ENCODE measurements at regions not wholly inside any gene's neighbourhood (a gene's known extent, or its start where the extent isn't known, plus 50 kb on each side); places are given as distances from the start of the nearest gene placed in this dataset.
"Not testable (repeated sequence)": the region's sequence is repeated elsewhere in the genome, so short reads cannot be mapped to it uniquely, and the experiment has no call there.

DNA sequence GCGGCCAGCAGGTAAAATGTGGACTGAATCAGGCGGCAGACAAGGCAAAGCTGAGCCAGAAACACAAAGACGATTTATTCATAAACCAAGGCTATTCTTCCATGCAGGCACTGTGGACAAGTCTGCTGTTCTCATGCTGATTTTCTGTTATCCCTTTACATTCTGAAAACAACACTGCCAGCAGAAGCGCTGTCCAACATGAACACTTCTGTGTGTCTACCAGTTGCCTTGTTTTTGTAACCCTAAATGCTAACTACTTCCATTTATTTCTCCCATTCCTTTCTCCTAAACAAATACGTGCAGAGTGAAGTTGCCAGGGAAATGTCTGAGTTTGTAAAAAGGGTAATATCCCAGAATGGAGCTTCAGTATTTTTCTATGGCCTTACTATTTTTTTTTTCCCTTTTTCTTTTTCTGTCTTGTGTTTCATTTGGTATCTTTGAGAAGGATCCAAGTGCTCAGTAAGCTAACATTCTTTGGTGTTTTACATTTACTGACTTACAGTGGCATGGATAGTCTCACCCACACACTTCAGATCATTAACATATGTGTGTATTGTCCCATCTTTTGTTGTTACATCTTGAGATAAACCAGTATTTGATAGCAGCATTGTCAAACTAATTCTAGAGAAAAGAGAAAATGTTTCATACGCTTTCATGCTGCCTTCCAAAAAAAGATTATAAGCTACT lies 1308.9 kb upstream of the MAP3K7 start:
- no peak for DNase-seq (ENCODE audit: low read depth)
- no peak overlapping the region for H3K4me3 ChIP-seq (ENCODE audit: low read depth, low read length)
- TF ChIP-seq, protein P1, sequence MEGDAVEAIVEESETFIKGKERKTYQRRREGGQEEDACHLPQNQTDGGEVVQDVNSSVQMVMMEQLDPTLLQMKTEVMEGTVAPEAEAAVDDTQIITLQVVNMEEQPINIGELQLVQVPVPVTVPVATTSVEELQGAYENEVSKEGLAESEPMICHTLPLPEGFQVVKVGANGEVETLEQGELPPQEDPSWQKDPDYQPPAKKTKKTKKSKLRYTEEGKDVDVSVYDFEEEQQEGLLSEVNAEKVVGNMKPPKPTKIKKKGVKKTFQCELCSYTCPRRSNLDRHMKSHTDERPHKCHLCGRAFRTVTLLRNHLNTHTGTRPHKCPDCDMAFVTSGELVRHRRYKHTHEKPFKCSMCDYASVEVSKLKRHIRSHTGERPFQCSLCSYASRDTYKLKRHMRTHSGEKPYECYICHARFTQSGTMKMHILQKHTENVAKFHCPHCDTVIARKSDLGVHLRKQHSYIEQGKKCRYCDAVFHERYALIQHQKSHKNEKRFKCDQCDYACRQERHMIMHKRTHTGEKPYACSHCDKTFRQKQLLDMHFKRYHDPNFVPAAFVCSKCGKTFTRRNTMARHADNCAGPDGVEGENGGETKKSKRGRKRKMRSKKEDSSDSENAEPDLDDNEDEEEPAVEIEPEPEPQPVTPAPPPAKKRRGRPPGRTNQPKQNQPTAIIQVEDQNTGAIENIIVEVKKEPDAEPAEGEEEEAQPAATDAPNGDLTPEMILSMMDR (conservative IDR thresholded peaks at IDR 0.05; ENCODE audit: low read depth, low read length): no peak

DNA sequence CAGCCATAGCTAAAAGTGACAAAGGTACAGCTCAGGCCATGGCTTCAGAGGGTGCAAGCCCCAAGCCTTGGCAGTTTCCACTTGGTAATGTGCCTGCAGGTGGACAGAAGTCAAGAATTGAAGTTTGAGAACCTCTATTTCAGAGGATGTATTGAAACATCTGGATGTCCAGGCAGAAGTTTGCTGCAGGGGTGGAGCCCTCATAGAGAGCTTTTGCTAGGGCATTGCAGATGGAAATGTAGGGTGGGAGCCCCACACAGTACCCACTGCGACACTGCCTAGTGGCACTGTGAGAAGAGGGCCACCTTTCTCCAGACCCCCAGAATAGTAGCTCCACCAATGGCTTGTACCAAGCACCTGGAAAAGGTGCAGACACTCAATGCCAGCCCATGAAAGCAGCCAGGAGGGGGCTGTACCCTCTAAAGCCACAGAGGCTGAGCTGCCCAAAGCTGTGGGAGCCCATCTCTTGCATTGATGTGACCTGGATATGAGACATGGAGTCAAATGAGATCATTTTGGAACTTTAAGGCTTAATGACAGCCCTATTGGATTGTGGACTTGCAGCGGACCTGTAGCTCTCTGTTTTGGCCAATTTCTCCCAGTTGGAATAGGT lies 1299.4 kb upstream of the MAP3K7 start:
- no peak for DNase-seq (ENCODE audit: low read depth)
- TF ChIP-seq, protein P1 (conservative IDR thresholded peaks at IDR 0.05; ENCODE audit: low read depth, low read length): no peak
- no peak overlapping the region for H3K4me3 ChIP-seq (ENCODE audit: low read depth, low read length)

DNA sequence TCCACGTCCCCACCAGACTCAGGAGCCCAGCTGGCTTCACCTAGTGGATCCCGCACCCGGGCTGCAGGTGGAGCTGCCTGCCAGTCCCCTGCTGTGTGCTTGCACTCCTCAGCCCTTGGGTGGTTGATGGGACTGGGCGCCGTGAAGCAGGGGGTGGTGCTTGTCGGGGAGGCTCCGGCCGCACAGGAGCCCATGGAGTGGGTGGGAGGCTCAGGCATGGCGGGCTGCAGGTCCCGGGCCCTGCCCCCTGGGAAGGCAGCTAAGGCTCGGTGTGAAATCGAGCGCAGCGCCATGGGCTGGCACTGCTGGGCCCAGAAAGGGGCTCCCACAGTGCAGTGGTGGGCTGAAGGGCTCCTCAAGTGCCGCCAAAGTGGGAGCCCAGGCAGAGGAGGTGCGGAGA lies 1294.9 kb upstream of the MAP3K7 start:
- H3K4me3 ChIP-seq (ENCODE audit: low read depth, low read length); DNase-seq (ENCODE audit: low read depth): not testable (repeated sequence)

DNA sequence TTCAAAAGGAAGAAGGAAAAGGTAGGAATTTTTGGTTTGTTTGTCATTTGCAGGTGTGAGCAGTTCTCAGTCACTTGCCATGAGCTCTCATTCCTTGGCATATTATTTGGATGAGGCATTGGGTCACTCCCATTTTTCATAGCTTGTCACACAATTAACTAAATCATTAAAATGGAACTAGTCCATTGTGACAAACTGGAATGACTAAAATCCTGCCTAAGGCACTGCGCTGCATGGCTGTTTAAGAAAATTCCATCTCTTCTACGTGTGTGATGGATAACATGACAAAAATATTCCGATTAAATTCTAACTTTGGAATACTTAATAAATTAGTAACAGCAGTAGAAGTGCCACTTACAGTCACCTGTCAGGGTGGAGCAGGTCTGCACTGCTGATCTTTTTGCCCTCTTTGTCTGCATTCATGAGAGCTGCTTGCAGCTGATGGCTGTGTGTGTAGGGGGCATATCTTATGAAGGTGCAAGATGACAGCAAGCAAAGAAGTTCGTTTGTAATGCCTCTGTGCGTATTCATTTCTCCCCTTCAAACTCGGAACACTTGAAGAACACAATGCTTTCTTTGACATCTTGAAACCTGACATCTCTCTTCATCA lies 1292.6 kb upstream of the MAP3K7 start:
- H3K4me3 ChIP-seq (ENCODE audit: low read depth, low read length): no peak overlapping the region
- DNase-seq (ENCODE audit: low read depth): no peak
- TF ChIP-seq, protein P1 (conservative IDR thresholded peaks at IDR 0.05; ENCODE audit: low read depth, low read length): no peak

DNA sequence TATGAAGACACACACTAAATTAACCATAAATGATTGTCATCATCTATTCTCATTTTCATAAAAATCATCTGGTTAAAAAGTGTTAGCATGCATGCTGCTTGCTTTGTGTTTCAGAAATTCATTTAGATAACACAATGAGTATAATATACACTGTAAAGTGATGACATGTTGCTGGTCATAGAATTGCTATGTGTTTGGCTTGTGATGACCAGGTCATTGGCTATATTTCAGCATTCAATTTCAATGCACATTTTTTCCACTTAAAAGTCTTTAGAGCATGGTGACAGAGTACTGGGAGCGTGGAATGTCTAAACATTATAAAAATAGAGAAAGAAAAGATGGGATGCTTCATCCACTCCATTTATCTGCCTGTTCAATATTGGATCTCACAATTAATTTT lies 1291.1 kb upstream of the MAP3K7 start:
- H3K4me3 ChIP-seq (ENCODE audit: low read depth, low read length): no peak overlapping the region
- TF ChIP-seq, protein P1 (conservative IDR thresholded peaks at IDR 0.05; ENCODE audit: low read depth, low read length): no peak
- DNase-seq (ENCODE audit: low read depth): no peak

DNA sequence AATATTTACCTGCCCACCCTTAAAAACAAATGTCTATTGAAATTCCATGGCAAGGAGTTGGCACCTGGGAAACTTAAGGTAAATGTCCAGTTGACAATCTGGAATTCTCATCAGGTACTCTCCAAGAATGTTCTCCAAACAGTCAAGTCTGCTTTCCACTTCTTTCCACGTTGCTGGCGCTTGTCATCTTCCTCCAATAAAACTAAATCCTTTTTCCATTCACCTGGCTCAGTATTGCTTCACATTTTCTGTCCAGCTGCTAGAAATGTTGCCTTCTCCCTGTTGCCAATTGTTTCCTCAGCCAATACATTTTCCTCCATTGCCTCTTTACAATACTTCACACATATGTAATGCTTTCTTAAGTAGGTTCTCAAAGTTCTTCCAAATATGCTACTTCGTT lies 1288.1 kb upstream of the MAP3K7 start:
- no peak for DNase-seq (ENCODE audit: low read depth)
- H3K4me3 ChIP-seq (ENCODE audit: low read depth, low read length): no peak overlapping the region
- TF ChIP-seq, protein P1 (conservative IDR thresholded peaks at IDR 0.05; ENCODE audit: low read depth, low read length): no peak

DNA sequence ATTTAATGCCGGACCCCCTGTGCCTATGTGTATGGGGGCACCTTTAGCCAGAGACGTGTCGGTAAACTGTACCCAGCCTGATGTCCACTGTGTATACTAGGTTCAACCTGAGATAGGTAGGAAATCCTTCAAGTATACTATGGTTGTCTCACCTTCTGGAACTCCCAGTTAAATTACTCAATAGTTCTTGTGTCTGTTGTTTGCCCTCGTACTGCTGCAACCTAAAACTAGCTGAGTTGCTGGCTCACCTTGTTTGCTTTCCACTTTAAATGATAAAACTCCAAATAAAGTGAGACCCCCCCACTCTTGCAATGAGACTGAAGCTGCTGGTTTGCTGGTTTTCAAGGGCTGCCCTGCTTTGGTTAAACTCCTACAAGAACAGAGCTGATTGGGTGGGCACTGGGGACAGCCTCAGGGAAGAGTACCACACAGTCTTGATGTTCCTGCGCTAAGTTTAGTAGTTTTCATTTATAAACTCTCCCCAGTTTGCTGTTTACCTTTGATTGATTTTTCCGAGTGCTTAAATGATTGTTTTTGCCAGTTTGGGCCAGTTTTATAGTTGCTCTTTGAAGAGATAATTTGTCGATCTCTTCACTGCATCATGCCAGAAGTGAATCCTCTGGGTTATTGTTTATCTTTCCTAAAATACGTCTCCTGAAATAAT lies 1281.8 kb upstream of the MAP3K7 start:
- DNase-seq (ENCODE audit: low read depth): no peak
- TF ChIP-seq, protein P1 (conservative IDR thresholded peaks at IDR 0.05; ENCODE audit: low read depth, low read length): no peak

More for the DNA sequence above, 1281.8 kb upstream of the MAP3K7 start:
- H3K4me3 ChIP-seq (ENCODE audit: low read depth, low read length): no peak overlapping the region

All from epithelial cell of proximal tubule (primary cell).